Mesothelial cell of epicardium (in vitro differentiated cells): ENCODE measurements at regions not wholly inside any gene's neighbourhood (a gene's known extent, or its start where the extent isn't known, plus 50 kb on each side); places are given as distances from the start of the nearest gene placed in this dataset.
A peak's percentile ranks its signal among the peaks of the same experiment; 100 is the strongest.

Experiments used
- DNase-seq, 2 experiments: peaks; one replicate each; pipeline ENCODE4 v3.0.0; 2021; ENCODE audit warnings: low spot score in 2 of 2; ENCODE audit not compliant: unreplicated experiment in 2 of 2
- H3K27ac Mint-ChIP-seq: 2 replicates; pipeline ENCODE4 v1.8.0; 2021; ENCODE audit warnings: mixed read lengths
- H3K27me3 Mint-ChIP-seq: 2 replicates; pipeline ENCODE4 v1.8.0; 2021; ENCODE audit warnings: low read depth, mixed read lengths
- H3K36me3 Mint-ChIP-seq: 2 replicates; pipeline ENCODE4 v1.8.0; 2021; ENCODE audit warnings: mixed read lengths
- H3K4me1 Mint-ChIP-seq: 2 replicates; pipeline ENCODE4 v1.8.0; 2021; ENCODE audit warnings: mixed read lengths
- H3K4me3 Mint-ChIP-seq: 2 replicates; pipeline ENCODE4 v1.8.0; 2021; ENCODE audit warnings: mild to moderate bottlenecking, moderate library complexity, mixed read lengths
- H3K9me3 Mint-ChIP-seq: 2 replicates; pipeline ENCODE4 v1.8.0; 2021; ENCODE audit warnings: mixed read lengths
- CTCF ChIP-seq: fragments of 200-600 bp; sonication (generic); IDR thresholded peaks from one replicate; pipeline ENCODE4 v1.5.0; 2021; ENCODE audit warnings: antibody characterized with exemption; ENCODE audit not compliant: unreplicated experiment

GRCh38 chr15:66919421-66919820, 146.0 kb upstream of the SMAD3 start:
- Mint-ChIP-seq H3K4me3 (no peak overlapping the region), H3K27me3 (no peaks in the 10 kb centered on the region), H3K4me1 (peaks cover 9% of the 10 kb centered on the region), H3K36me3 (peaks cover 29% of the 10 kb centered on the region), H3K27ac (no peak overlapping the region), H3K9me3 (peaks cover 43% of the 10 kb centered on the region)
- DNase-seq: no peak
- TF ChIP-seq CTCF: no peak

- Mint-ChIP-seq H3K9me3 (peaks cover 37% of the 10 kb centered on the region), H3K27me3 (no peaks in the 10 kb centered on the region), H3K4me1 (peaks cover 9% of the 10 kb centered on the region), H3K27ac (peak overlapping the region; percentile 2), H3K4me3 (no peak overlapping the region), H3K36me3 (peaks cover 18% of the 10 kb centered on the region)
- no peak for TF ChIP-seq CTCF
- DNase-seq: no peak
Measured at GRCh38 chr15:66921319-66921915, 144.0 kb upstream of the SMAD3 start.

- Mint-ChIP-seq H3K4me3 (no peak overlapping the region), H3K9me3 (peaks cover 27% of the 10 kb centered on the region), H3K4me1 (peaks cover 16% of the 10 kb centered on the region), H3K27me3 (no peaks in the 10 kb centered on the region), H3K36me3 (peaks cover 9% of the 10 kb centered on the region), H3K27ac (no peak overlapping the region)
- no peak for DNase-seq
- TF ChIP-seq CTCF: no peak
Measured at GRCh38 chr15:66922608-66923007, 142.8 kb upstream of the SMAD3 start.

- peaks cover 20% of the 10 kb centered on the region for H3K9me3 Mint-ChIP-seq
- no peak for DNase-seq
- H3K36me3 Mint-ChIP-seq: peaks cover 9% of the 10 kb centered on the region
- H3K4me1 Mint-ChIP-seq: peaks cover 23% of the 10 kb centered on the region
- H3K27me3 Mint-ChIP-seq: no peaks in the 10 kb centered on the region
- peak; percentile 52 for TF ChIP-seq CTCF
- no peak overlapping the region for H3K4me3 Mint-ChIP-seq
- no peak overlapping the region for H3K27ac Mint-ChIP-seq
Measured at GRCh38 chr15:66923438-66923881, 141.9 kb upstream of the SMAD3 start.

- Mint-ChIP-seq H3K9me3 (peaks cover 20% of the 10 kb centered on the region), H3K4me3 (no peak overlapping the region), H3K27me3 (no peaks in the 10 kb centered on the region), H3K36me3 (peaks cover 9% of the 10 kb centered on the region), H3K27ac (no peak overlapping the region), H3K4me1 (peaks cover 29% of the 10 kb centered on the region)
- DNase-seq: no peak
- no peak for TF ChIP-seq CTCF
Measured at GRCh38 chr15:66924889-66925288, 140.5 kb upstream of the SMAD3 start.

- no peak overlapping the region for H3K4me3 Mint-ChIP-seq
- H3K27ac Mint-ChIP-seq: no peak overlapping the region
- H3K4me1 Mint-ChIP-seq: peaks cover 36% of the 10 kb centered on the region
- H3K27me3 Mint-ChIP-seq: no peaks in the 10 kb centered on the region
- peaks cover 9% of the 10 kb centered on the region for H3K36me3 Mint-ChIP-seq
- peaks cover 20% of the 10 kb centered on the region for H3K9me3 Mint-ChIP-seq
- no peak for TF ChIP-seq CTCF
- no peak for DNase-seq
Measured at GRCh38 chr15:66925721-66926120, 139.7 kb upstream of the SMAD3 start.
